SK-N-SH treated with all-trans-retinoic acid at 6 μM for 48 hours (cell line): ENCODE measurements at regions not wholly inside any gene's neighbourhood (a gene's known extent, or its start where the extent isn't known, plus 50 kb on each side); places are given as distances from the start of the nearest gene placed in this dataset.

Experiments used
- ATAC-seq: fragments of 200-7000 bp; cut with Tn5 transposase; 3 replicates; pipeline ENCODE4 v1.9.1; 2020; ENCODE audit warnings: mild to moderate bottlenecking, moderate library complexity
- ARNTL ChIP-seq: fragments of 450-650 bp; formaldehyde crosslinking; IDR thresholded peaks from 2 replicates; pipeline ENCODE4 v1.5.0; 2020; ENCODE audit warnings: low read depth, mild to moderate bottlenecking, moderate library complexity, borderline replicate concordance
- BACH2 ChIP-seq: fragments of 250-450 bp; sonication (Bioruptor Pico); IDR thresholded peaks from 2 replicates; pipeline ENCODE4 v1.9.0; 2021; ENCODE audit warnings: mild to moderate bottlenecking, borderline replicate concordance
- CSDC2 ChIP-seq: fragments of 250-450 bp; sonication (Bioruptor Pico); IDR thresholded peaks from 2 replicates; pipeline ENCODE4 v1.5.0; 2020; ENCODE audit warnings: mild to moderate bottlenecking, moderate library complexity
- ESRRG ChIP-seq: fragments of 250-450 bp; sonication (Bioruptor Pico); IDR thresholded peaks from 2 replicates; pipeline ENCODE4 v1.6.1; 2021; ENCODE audit warnings: mild to moderate bottlenecking
- GLIS3 ChIP-seq: fragments of 250-450 bp; sonication (Bioruptor Pico); IDR thresholded peaks from 2 replicates; pipeline ENCODE4 v1.5.0; 2020; ENCODE audit warnings: mild to moderate bottlenecking, moderate library complexity
- ISL1 ChIP-seq: fragments of 250-450 bp; sonication (Bioruptor Pico); IDR thresholded peaks from 2 replicates; pipeline ENCODE4 v2.1.2; 2022; ENCODE audit warnings: mild to moderate bottlenecking, moderate library complexity
- OSR1 ChIP-seq: fragments of 250-450 bp; sonication (Bioruptor Pico); IDR thresholded peaks from 2 replicates; pipeline ENCODE4 v1.8.0; 2022; ENCODE audit warnings: moderate library complexity, mild to moderate bottlenecking, inconsistent platforms
- PPARA ChIP-seq: fragments of 250-450 bp; sonication (Bioruptor Pico); IDR thresholded peaks from 2 replicates; pipeline ENCODE4 v1.5.0; 2020; ENCODE audit warnings: mild to moderate bottlenecking, borderline replicate concordance
- RARB ChIP-seq: fragments of 250-450 bp; sonication (Bioruptor Pico); IDR thresholded peaks from 2 replicates; pipeline ENCODE4 v1.8.0; 2021; ENCODE audit warnings: mild to moderate bottlenecking, moderate library complexity
- SNAI2 ChIP-seq: fragments of 250-450 bp; sonication (Bioruptor Pico); IDR thresholded peaks from 2 replicates; pipeline ENCODE4 v1.5.0; 2020; ENCODE audit warnings: mild to moderate bottlenecking, moderate library complexity
- TCF4 ChIP-seq: fragments of 250-450 bp; sonication (Bioruptor Pico); IDR thresholded peaks from 2 replicates; pipeline ENCODE4 v1.8.0; 2021; ENCODE audit warnings: mild to moderate bottlenecking, moderate library complexity, borderline replicate concordance
- TOX ChIP-seq: fragments of 250-450 bp; sonication (Bioruptor Pico); IDR thresholded peaks from 2 replicates; pipeline ENCODE4 v1.8.0; 2021; ENCODE audit warnings: mild to moderate bottlenecking, moderate library complexity, borderline replicate concordance
- ZC3H10 ChIP-seq: fragments of 250-450 bp; sonication (Bioruptor Pico); IDR thresholded peaks from 2 replicates; pipeline ENCODE4 v1.5.1; 2021; ENCODE audit warnings: mild to moderate bottlenecking, moderate library complexity
- ZFP3 ChIP-seq: fragments of 250-450 bp; sonication (Bioruptor Pico); IDR thresholded peaks from 2 replicates; pipeline ENCODE4 v1.5.0; 2020; ENCODE audit warnings: mild to moderate bottlenecking, moderate library complexity
- ZFP30 ChIP-seq: fragments of 450-650 bp; formaldehyde crosslinking; IDR thresholded peaks from 2 replicates; pipeline ENCODE4 v1.5.0; 2022; ENCODE audit warnings: mild to moderate bottlenecking, moderate library complexity
- ZNF565 ChIP-seq: fragments of 450-650 bp; formaldehyde crosslinking; conservative IDR thresholded peaks from 2 replicates; pipeline ENCODE4 v1.5.0; 2020; ENCODE audit warnings: low read depth, mild to moderate bottlenecking, moderate library complexity
- ZNF70 ChIP-seq: fragments of 450-650 bp; formaldehyde crosslinking; IDR thresholded peaks from 2 replicates; pipeline ENCODE4 v1.5.0; 2020; ENCODE audit warnings: mild to moderate bottlenecking, moderate library complexity
- ZNF8 ChIP-seq: fragments of 450-650 bp; formaldehyde crosslinking; IDR thresholded peaks from 2 replicates; pipeline ENCODE4 v1.5.0; 2020; ENCODE audit warnings: mild to moderate bottlenecking, moderate library complexity
- TF ChIP-seq, protein P1 (sequence below): fragments of 250-450 bp; sonication (Bioruptor Pico); IDR thresholded peaks from 2 replicates; pipeline ENCODE4 v1.8.0; 2020; ENCODE audit warnings: mild to moderate bottlenecking, moderate library complexity, borderline replicate concordance
- TF ChIP-seq, protein P2 (sequence below): fragments of 250-450 bp; sonication (Bioruptor Pico); IDR thresholded peaks from 2 replicates; pipeline ENCODE4 v1.8.0; 2021; ENCODE audit warnings: low read depth, mild to moderate bottlenecking, moderate library complexity, borderline replicate concordance
- TF ChIP-seq, protein P3 (sequence below): fragments of 250-450 bp; sonication (Bioruptor Pico); IDR thresholded peaks from 2 replicates; pipeline ENCODE4 v1.5.1; 2020; ENCODE audit warnings: low read depth, mild to moderate bottlenecking, moderate library complexity
- TF ChIP-seq, protein P4 (sequence below): fragments of 250-450 bp; sonication (Bioruptor Pico); IDR thresholded peaks from 2 replicates; pipeline ENCODE4 v1.5.0; 2020; ENCODE audit warnings: mild to moderate bottlenecking, moderate library complexity

DNA sequence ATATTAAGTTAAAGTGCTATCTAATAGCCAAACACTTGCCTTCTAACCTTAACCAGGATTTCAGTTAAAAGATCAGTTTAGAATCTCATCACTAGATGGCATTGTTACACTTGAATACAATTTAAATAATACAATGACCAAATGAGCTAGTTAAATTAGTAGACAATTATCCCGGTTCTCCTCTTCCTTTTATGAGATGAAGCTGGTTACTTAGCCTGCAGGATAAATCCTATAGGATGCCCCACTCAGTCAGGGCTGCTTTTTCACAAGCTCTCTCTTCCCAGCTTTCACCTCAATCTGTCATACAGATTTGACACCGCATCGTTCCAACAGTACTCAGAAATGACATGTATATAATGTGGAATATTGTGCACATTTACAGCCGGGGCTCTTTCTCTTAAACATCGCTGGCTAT lies 678.8 kb downstream of the KCNJ3 start:
- peak; percentile 49; the same call in 2 of the 3 replicates for ATAC-seq
- TF ChIP-seq OSR1 (no peak), TOX (no peak), ZNF565 (CRISPR knock-in tag) (no peak), ARNTL (no peak), GLIS3 (CRISPR knock-in tag) (no peak), ZC3H10 (CRISPR knock-in tag) (no peak)
- TF ChIP-seq, protein P1, sequence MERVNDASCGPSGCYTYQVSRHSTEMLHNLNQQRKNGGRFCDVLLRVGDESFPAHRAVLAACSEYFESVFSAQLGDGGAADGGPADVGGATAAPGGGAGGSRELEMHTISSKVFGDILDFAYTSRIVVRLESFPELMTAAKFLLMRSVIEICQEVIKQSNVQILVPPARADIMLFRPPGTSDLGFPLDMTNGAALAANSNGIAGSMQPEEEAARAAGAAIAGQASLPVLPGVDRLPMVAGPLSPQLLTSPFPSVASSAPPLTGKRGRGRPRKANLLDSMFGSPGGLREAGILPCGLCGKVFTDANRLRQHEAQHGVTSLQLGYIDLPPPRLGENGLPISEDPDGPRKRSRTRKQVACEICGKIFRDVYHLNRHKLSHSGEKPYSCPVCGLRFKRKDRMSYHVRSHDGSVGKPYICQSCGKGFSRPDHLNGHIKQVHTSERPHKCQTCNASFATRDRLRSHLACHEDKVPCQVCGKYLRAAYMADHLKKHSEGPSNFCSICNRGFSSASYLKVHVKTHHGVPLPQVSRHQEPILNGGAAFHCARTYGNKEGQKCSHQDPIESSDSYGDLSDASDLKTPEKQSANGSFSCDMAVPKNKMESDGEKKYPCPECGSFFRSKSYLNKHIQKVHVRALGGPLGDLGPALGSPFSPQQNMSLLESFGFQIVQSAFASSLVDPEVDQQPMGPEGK: no peak
- TF ChIP-seq, protein P2, sequence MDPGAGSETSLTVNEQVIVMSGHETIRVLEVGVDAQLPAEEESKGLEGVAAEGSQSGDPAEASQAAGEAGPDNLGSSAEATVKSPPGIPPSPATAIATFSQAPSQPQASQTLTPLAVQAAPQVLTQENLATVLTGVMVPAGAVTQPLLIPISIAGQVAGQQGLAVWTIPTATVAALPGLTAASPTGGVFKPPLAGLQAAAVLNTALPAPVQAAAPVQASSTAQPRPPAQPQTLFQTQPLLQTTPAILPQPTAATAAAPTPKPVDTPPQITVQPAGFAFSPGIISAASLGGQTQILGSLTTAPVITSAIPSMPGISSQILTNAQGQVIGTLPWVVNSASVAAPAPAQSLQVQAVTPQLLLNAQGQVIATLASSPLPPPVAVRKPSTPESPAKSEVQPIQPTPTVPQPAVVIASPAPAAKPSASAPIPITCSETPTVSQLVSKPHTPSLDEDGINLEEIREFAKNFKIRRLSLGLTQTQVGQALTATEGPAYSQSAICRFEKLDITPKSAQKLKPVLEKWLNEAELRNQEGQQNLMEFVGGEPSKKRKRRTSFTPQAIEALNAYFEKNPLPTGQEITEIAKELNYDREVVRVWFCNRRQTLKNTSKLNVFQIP (CRISPR knock-in tag): no peak

DNA sequence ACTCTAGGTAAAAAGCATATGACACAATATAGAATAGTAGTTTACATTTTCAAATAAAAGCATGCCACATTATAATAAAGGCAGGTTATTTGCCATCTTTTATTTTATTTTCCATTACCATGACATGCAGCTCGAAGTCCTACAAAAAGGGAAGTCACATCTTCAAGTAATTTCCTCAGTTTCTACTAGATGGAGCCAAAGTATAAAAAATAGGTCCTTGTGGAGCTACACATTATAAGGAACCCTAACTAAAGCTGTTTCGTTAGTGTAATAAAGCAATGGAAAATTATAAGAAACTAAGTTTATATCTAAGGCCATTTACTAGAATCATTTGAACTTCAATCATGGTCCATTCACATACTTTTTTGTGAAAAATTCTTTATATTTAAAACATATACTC lies 674.5 kb downstream of the KCNJ3 start:
- TF ChIP-seq TOX: no peak
- TF ChIP-seq TCF4: no peak
- TF ChIP-seq GLIS3 (CRISPR knock-in tag): no peak
- no peak for TF ChIP-seq ZNF8
- no peak for TF ChIP-seq ESRRG (CRISPR knock-in tag)
- TF ChIP-seq OSR1: no peak
- peak; percentile 59; the same call in 1 of the 3 replicates for ATAC-seq

DNA sequence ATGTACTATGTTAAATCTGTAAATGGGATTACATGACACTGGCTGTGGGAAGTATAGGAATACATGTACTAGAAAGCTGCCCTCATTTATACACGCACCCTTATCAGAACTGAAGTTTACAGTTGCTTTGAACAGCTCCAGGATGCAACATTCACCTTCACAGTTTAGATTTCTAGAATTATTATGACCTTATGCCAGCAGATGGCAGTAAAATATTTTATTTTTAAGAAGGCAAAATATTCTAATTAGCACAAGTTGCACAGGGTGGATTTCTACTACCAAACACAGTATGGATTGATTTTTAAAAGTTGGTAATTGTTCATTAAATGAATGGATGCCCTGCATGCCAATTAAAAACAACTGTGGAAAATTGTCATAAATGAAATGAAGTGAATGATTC lies 670.4 kb downstream of the KCNJ3 start:
- TF ChIP-seq CSDC2 (CRISPR knock-in tag) (no peak), TCF4 (no peak), SNAI2 (no peak), ZNF565 (CRISPR knock-in tag) (no peak), ZNF8 (no peak), ESRRG (CRISPR knock-in tag) (no peak), GLIS3 (CRISPR knock-in tag) (no peak), OSR1 (no peak), ISL1 (no peak), BACH2 (no peak), RARB (no peak), TOX (no peak)
- TF ChIP-seq, protein P2 (CRISPR knock-in tag): no peak
- TF ChIP-seq, protein P1: no peak
- ATAC-seq: peak; percentile 64; the same call in 2 of the 3 replicates

DNA sequence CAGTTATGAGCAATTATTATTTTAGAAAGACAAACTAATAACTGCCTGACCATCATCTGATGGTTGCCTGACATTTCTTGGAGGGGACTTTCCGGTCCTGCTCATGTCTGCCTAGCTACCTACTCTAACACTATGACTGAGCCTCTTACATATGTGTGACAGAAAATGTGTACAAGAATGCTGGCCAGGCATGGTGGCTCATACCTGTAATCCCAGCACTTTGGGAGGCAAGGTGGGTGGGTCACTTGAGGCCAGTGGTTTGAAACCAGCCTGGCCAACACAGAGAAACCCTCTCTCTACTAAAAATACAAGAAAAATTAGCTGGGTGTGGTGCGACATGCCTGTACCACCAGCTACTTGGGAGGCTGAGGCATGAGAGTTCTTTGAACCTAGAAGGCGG lies 666.3 kb downstream of the KCNJ3 start:
- no peak for TF ChIP-seq RARB
- no peak for TF ChIP-seq BACH2
- TF ChIP-seq PPARA (CRISPR knock-in tag): no peak
- TF ChIP-seq ISL1: no peak
- TF ChIP-seq ZFP30 (CRISPR knock-in tag): no peak
- no peak for TF ChIP-seq CSDC2 (CRISPR knock-in tag)
- no peak for TF ChIP-seq ZNF565 (CRISPR knock-in tag)
- TF ChIP-seq, protein P3, sequence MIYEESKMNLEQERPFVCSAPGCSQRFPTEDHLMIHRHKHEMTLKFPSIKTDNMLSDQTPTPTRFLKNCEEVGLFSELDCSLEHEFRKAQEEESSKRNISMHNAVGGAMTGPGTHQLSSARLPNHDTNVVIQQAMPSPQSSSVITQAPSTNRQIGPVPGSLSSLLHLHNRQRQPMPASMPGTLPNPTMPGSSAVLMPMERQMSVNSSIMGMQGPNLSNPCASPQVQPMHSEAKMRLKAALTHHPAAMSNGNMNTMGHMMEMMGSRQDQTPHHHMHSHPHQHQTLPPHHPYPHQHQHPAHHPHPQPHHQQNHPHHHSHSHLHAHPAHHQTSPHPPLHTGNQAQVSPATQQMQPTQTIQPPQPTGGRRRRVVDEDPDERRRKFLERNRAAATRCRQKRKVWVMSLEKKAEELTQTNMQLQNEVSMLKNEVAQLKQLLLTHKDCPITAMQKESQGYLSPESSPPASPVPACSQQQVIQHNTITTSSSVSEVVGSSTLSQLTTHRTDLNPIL (CRISPR knock-in tag): no peak
- no peak for TF ChIP-seq ARNTL
- TF ChIP-seq GLIS3 (CRISPR knock-in tag): no peak
- TF ChIP-seq OSR1: no peak
- no peak for TF ChIP-seq ESRRG (CRISPR knock-in tag)
- TF ChIP-seq, protein P1: no peak
- no peak for TF ChIP-seq ZC3H10 (CRISPR knock-in tag)
- TF ChIP-seq ZNF70 (CRISPR knock-in tag): no peak
- TF ChIP-seq, protein P4, sequence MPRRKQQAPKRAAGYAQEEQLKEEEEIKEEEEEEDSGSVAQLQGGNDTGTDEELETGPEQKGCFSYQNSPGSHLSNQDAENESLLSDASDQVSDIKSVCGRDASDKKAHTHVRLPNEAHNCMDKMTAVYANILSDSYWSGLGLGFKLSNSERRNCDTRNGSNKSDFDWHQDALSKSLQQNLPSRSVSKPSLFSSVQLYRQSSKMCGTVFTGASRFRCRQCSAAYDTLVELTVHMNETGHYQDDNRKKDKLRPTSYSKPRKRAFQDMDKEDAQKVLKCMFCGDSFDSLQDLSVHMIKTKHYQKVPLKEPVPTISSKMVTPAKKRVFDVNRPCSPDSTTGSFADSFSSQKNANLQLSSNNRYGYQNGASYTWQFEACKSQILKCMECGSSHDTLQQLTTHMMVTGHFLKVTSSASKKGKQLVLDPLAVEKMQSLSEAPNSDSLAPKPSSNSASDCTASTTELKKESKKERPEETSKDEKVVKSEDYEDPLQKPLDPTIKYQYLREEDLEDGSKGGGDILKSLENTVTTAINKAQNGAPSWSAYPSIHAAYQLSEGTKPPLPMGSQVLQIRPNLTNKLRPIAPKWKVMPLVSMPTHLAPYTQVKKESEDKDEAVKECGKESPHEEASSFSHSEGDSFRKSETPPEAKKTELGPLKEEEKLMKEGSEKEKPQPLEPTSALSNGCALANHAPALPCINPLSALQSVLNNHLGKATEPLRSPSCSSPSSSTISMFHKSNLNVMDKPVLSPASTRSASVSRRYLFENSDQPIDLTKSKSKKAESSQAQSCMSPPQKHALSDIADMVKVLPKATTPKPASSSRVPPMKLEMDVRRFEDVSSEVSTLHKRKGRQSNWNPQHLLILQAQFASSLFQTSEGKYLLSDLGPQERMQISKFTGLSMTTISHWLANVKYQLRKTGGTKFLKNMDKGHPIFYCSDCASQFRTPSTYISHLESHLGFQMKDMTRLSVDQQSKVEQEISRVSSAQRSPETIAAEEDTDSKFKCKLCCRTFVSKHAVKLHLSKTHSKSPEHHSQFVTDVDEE (CRISPR knock-in tag): no peak
- no peak for TF ChIP-seq TCF4
- TF ChIP-seq ZFP3 (CRISPR knock-in tag): no peak
- TF ChIP-seq, all 23 proteins: peak for 0
- no peak for ATAC-seq
